Activated naive CD4-positive, alpha-beta T cell treated with anti-CD3 and anti-CD28 coated beads for 36 hours (primary cell): ENCODE measurements at regions not wholly inside any gene's neighbourhood (a gene's known extent, or its start where the extent isn't known, plus 50 kb on each side); places are given as distances from the start of the nearest gene placed in this dataset.

Experiments
- CTCF ChIA-PET: fragments of 350-600 bp; sonication (Branson Sonifier 250); formaldehyde crosslinking; loops from one replicate; lab custom pipeline; 2021; ENCODE audit warnings: antibody characterized with exemption; lab: Charles Lee
- DNase-seq: peaks from one replicate; pipeline ENCODE4 v3.0.0-alpha.2; 2020
- H3K27ac Mint-ChIP-seq: one replicate; pipeline ENCODE4 v1.8.0; 2021; ENCODE audit warnings: mild to moderate bottlenecking, mixed read lengths
- H3K27me3 Mint-ChIP-seq: one replicate; pipeline ENCODE4 v1.8.0; 2021; ENCODE audit warnings: low read depth, mixed read lengths
- H3K36me3 Mint-ChIP-seq: one replicate; pipeline ENCODE4 v1.8.0; 2021; ENCODE audit warnings: low read depth, mixed read lengths
- H3K4me1 Mint-ChIP-seq: one replicate; pipeline ENCODE4 v1.8.0; 2021; ENCODE audit warnings: low read depth, mixed read lengths
- H3K4me3 Mint-ChIP-seq: one replicate; pipeline ENCODE4 v1.8.0; 2021; ENCODE audit warnings: mild to moderate bottlenecking, moderate library complexity, mixed read lengths
- H3K9me3 Mint-ChIP-seq: one replicate; pipeline ENCODE4 v1.8.0; 2021; ENCODE audit warnings: mixed read lengths
- intact Hi-C: fragments of 100-400 bp; cut with micrococcal nuclease; formaldehyde crosslinking; loops from one replicate; pipeline ENCODE4 v1.15.1; 2023

- Mint-ChIP-seq H3K27ac (no peak overlapping the region), H3K36me3 (no peaks in the 10 kb centered on the region), H3K27me3 (peaks cover 42% of the 10 kb centered on the region), H3K4me1 (no peaks in the 10 kb centered on the region), H3K4me3 (no peak overlapping the region), H3K9me3 (peaks cover 8% of the 10 kb centered on the region)
- intact Hi-C loops = no loop called here
- no peak for DNase-seq
- CTCF ChIA-PET = no interaction called here
Measured at GRCh38 chr10:128286762-128287500, 160.7 kb upstream of the MKI67 start.

- no peak overlapping the region for H3K4me3 Mint-ChIP-seq
- intact Hi-C loops = no loop called here
- DNase-seq = no peak
- CTCF ChIA-PET = no interaction called here
- no peaks in the 10 kb centered on the region for H3K4me1 Mint-ChIP-seq
- H3K36me3 Mint-ChIP-seq = no peaks in the 10 kb centered on the region
- H3K9me3 Mint-ChIP-seq = peaks cover 8% of the 10 kb centered on the region
- no peak overlapping the region for H3K27ac Mint-ChIP-seq
- peaks cover 42% of the 10 kb centered on the region for H3K27me3 Mint-ChIP-seq
Measured at GRCh38 chr10:128287921-128288320, 161.7 kb upstream of the MKI67 start.

GRCh38 chr10:128289621-128290020 is 163.4 kb upstream of the MKI67 start:
- H3K9me3 Mint-ChIP-seq = peaks cover 8% of the 10 kb centered on the region
- H3K36me3 Mint-ChIP-seq = no peaks in the 10 kb centered on the region
- H3K27me3 Mint-ChIP-seq = peaks cover 39% of the 10 kb centered on the region
- H3K27ac Mint-ChIP-seq = no peak overlapping the region
- intact Hi-C loops = no loop called here
- H3K4me3 Mint-ChIP-seq = no peak overlapping the region
- no peak for DNase-seq
- CTCF ChIA-PET = no interaction called here
- H3K4me1 Mint-ChIP-seq = no peaks in the 10 kb centered on the region

- CTCF ChIA-PET = no interaction called here
- H3K27ac Mint-ChIP-seq = no peak overlapping the region
- H3K4me3 Mint-ChIP-seq = no peak overlapping the region
- H3K27me3 Mint-ChIP-seq = peaks cover 11% of the 10 kb centered on the region
- peaks cover 8% of the 10 kb centered on the region for H3K9me3 Mint-ChIP-seq
- intact Hi-C loops = no loop called here
- H3K4me1 Mint-ChIP-seq = no peaks in the 10 kb centered on the region
- H3K36me3 Mint-ChIP-seq = no peaks in the 10 kb centered on the region
- no peak for DNase-seq
Measured at GRCh38 chr10:128295003-128295402, 168.8 kb upstream of the MKI67 start.

GRCh38 chr10:128296253-128297007 is 170.2 kb upstream of the MKI67 start:
- peaks cover 8% of the 10 kb centered on the region for H3K9me3 Mint-ChIP-seq
- intact Hi-C loops = no loop called here
- no peak overlapping the region for H3K27ac Mint-ChIP-seq
- H3K4me3 Mint-ChIP-seq = no peak overlapping the region
- no peaks in the 10 kb centered on the region for H3K4me1 Mint-ChIP-seq
- H3K36me3 Mint-ChIP-seq = no peaks in the 10 kb centered on the region
- H3K27me3 Mint-ChIP-seq = peaks cover 5% of the 10 kb centered on the region
- CTCF ChIA-PET = interaction anchor here (0.9 kb wide), 1 partner anchor 28 kb away, joined by 4 read pairs; no protein-coding TSS in a partner anchor
- DNase-seq = no peak

GRCh38 chr10:128297709-128298378 is 171.6 kb upstream of the MKI67 start:
- H3K9me3 Mint-ChIP-seq = peaks cover 12% of the 10 kb centered on the region
- no peak for DNase-seq
- H3K27ac Mint-ChIP-seq = no peak overlapping the region
- CTCF ChIA-PET = no interaction called here
- H3K36me3 Mint-ChIP-seq = no peaks in the 10 kb centered on the region
- intact Hi-C loops = no loop called here
- H3K4me1 Mint-ChIP-seq = no peaks in the 10 kb centered on the region
- H3K27me3 Mint-ChIP-seq = peaks cover 5% of the 10 kb centered on the region
- no peak overlapping the region for H3K4me3 Mint-ChIP-seq

GRCh38 chr10:128298587-128298986 is 172.4 kb upstream of the MKI67 start:
- H3K27me3 Mint-ChIP-seq = peaks cover 5% of the 10 kb centered on the region

GRCh38 chr10:128300290-128300824 is 174.1 kb upstream of the MKI67 start:
- Mint-ChIP-seq H3K27ac (no peak overlapping the region), H3K4me1 (no peaks in the 10 kb centered on the region), H3K27me3 (peaks cover 5% of the 10 kb centered on the region), H3K36me3 (no peaks in the 10 kb centered on the region), H3K9me3 (peaks cover 14% of the 10 kb centered on the region), H3K4me3 (no peak overlapping the region)
- CTCF ChIA-PET = no interaction called here
- intact Hi-C loops = no loop called here
- DNase-seq = no peak

More at GRCh38 chr10:128298587-128298986, 172.4 kb upstream of the MKI67 start:
- H3K4me1 Mint-ChIP-seq = no peaks in the 10 kb centered on the region
- CTCF ChIA-PET = interaction anchor here (0.7 kb wide), 1 partner anchor 77 kb away, joined by 3 read pairs; no protein-coding TSS in a partner anchor
- peaks cover 14% of the 10 kb centered on the region for H3K9me3 Mint-ChIP-seq
- no peak overlapping the region for H3K4me3 Mint-ChIP-seq
- intact Hi-C loops = no loop called here
- H3K27ac Mint-ChIP-seq = no peak overlapping the region
- no peaks in the 10 kb centered on the region for H3K36me3 Mint-ChIP-seq
- no peak for DNase-seq

GRCh38 chr10:128301051-128301450 is 174.8 kb upstream of the MKI67 start:
- no peaks in the 10 kb centered on the region for H3K4me1 Mint-ChIP-seq
- H3K27me3 Mint-ChIP-seq = peaks cover 2% of the 10 kb centered on the region
- intact Hi-C loops = no loop called here
- no peak overlapping the region for H3K4me3 Mint-ChIP-seq
- peaks cover 14% of the 10 kb centered on the region for H3K9me3 Mint-ChIP-seq
- no peaks in the 10 kb centered on the region for H3K36me3 Mint-ChIP-seq
- no peak overlapping the region for H3K27ac Mint-ChIP-seq
- DNase-seq = no peak
- CTCF ChIA-PET = no interaction called here

- DNase-seq = no peak
- CTCF ChIA-PET = no interaction called here
- no peaks in the 10 kb centered on the region for H3K36me3 Mint-ChIP-seq
- no peaks in the 10 kb centered on the region for H3K4me1 Mint-ChIP-seq
- intact Hi-C loops = no loop called here
- H3K4me3 Mint-ChIP-seq = no peak overlapping the region
- H3K9me3 Mint-ChIP-seq = peaks cover 14% of the 10 kb centered on the region
- peaks cover 2% of the 10 kb centered on the region for H3K27me3 Mint-ChIP-seq
- no peak overlapping the region for H3K27ac Mint-ChIP-seq
Measured at GRCh38 chr10:128302808-128303207, 176.6 kb upstream of the MKI67 start.

GRCh38 chr10:128304271-128304670 is 178.0 kb upstream of the MKI67 start:
- intact Hi-C loops = no loop called here
- Mint-ChIP-seq H3K36me3 (no peaks in the 10 kb centered on the region), H3K27me3 (no peaks in the 10 kb centered on the region), H3K4me3 (no peak overlapping the region), H3K9me3 (peaks cover 14% of the 10 kb centered on the region), H3K4me1 (no peaks in the 10 kb centered on the region), H3K27ac (no peak overlapping the region)
- DNase-seq = no peak
- CTCF ChIA-PET = no interaction called here

- H3K4me3 Mint-ChIP-seq = no peak overlapping the region
- no peaks in the 10 kb centered on the region for H3K27me3 Mint-ChIP-seq
- H3K27ac Mint-ChIP-seq = no peak overlapping the region
- H3K4me1 Mint-ChIP-seq = no peaks in the 10 kb centered on the region
- H3K36me3 Mint-ChIP-seq = no peaks in the 10 kb centered on the region
- CTCF ChIA-PET = no interaction called here
- intact Hi-C loops = no loop called here
- no peak for DNase-seq
- H3K9me3 Mint-ChIP-seq = peaks cover 13% of the 10 kb centered on the region
Measured at GRCh38 chr10:128305601-128306345, 179.6 kb upstream of the MKI67 start.
